ENCODE measurements at regions not wholly inside any gene's neighbourhood (a gene's known extent, or its start where the extent isn't known, plus 50 kb on each side); places are given as distances from the start of the nearest gene placed in this dataset.

DNA sequence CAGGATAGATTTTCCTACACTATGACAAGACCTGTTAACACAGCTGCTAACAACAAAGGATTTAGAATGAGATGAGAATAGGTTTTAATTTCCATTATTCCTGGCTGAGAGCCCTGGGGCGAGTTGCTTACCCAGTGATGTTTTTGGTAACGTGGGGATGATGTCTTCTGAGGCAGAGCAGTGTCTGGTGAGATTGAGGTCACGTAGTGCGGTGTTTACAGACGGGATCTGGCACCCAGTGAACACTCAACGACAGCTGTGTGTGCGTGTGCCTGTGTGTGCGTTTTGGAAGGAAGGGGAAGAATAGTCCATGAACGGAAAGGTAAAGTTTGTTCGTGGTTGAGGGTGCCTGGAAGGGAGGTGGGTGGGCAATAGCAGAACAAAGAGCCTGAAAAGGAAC is 384.7 kb downstream of the C6orf118 start:
- TF ChIP-seq EZH2 (IDR thresholded peaks at IDR 0.05) (no peak), FOXP2 (optimal IDR thresholded peaks at IDR 0.05; ENCODE audit: control extremely low read depth, extremely low read length, insufficient read depth) (no peak)
